PC-3 (cell line): ENCODE measurements at regions not wholly inside any gene's neighbourhood (a gene's known extent, or its start where the extent isn't known, plus 50 kb on each side); places are given as distances from the start of the nearest gene placed in this dataset.
"Not testable (repeated sequence)": the region's sequence is repeated elsewhere in the genome, so short reads cannot be mapped to it uniquely, and the experiment has no call there.

ENCODE experiments used
- ATAC-seq: fragments of 200-7000 bp; cut with Tn5 transposase; 2 replicates; pipeline ENCODE4 v1.9.1; 2020; ENCODE audit warnings: mild to moderate bottlenecking, moderate library complexity
- BruUV-seq: library from RNA; stranded (reverse); fragments of 400-500 nt; replicated peaks from 2 replicates; lab custom pipeline; 2021; lab: Mats Ljungman, UMichigan
- CTCF ChIA-PET: fragments of 300-600 bp; sonication (Branson Sonifier 250); formaldehyde crosslinking; loops from one replicate; lab custom pipeline; 2022; ENCODE audit warnings: antibody characterized with exemption; lab: Charles Lee
- POLR2A ChIA-PET: fragments of 300-600 bp; sonication (Branson Sonifier 250); formaldehyde crosslinking; loops from one replicate; lab custom pipeline; 2022; ENCODE audit warnings: antibody characterized with exemption; ENCODE audit not compliant: unreplicated experiment; lab: Charles Lee
- DNase-seq: peaks from one replicate; pipeline ENCODE4 v3.0.0-alpha.2; 2015
- H2AFZ ChIP-seq: fragments of 300-600 bp; sonication (generic); 2 replicates; pipeline ENCODE4 v1.6.0; 2016; ENCODE audit warnings: antibody characterized with exemption, low read length
- H3F3A ChIP-seq: fragments of 300-600 bp; sonication (generic); one replicate; pipeline ENCODE4 v1.6.0; 2017; ENCODE audit warnings: antibody characterized with exemption, low read length, control low read depth, mild to moderate bottlenecking; ENCODE audit not compliant: unreplicated experiment
- H3K27ac ChIP-seq: fragments of 300-600 bp; sonication (generic); 2 replicates; pipeline ENCODE4 v1.5.1; 2016; ENCODE audit warnings: mild to moderate bottlenecking, low read length
- H3K27me3 ChIP-seq: fragments of 300-600 bp; sonication (generic); 2 replicates; pipeline ENCODE4 v1.6.1; 2016; ENCODE audit warnings: low read length, mixed read lengths
- H3K36me3 ChIP-seq: fragments of 300-600 bp; sonication (generic); 2 replicates; pipeline ENCODE4 v1.6.1; 2016; ENCODE audit warnings: low read depth, mixed run types, low read length, mixed read lengths
- H3K4me1 ChIP-seq: fragments of 300-600 bp; sonication (generic); 2 replicates; pipeline ENCODE4 v1.5.1; 2016; ENCODE audit warnings: low read length; ENCODE audit not compliant: insufficient read depth
- H3K4me2 ChIP-seq: fragments of 300-600 bp; sonication (generic); 2 replicates; pipeline ENCODE4 v1.6.0; 2016; ENCODE audit warnings: low read length
- H3K4me3 ChIP-seq: fragments of 300-600 bp; sonication (generic); 2 replicates; pipeline ENCODE4 v1.5.1; 2016; ENCODE audit warnings: mild to moderate bottlenecking, low read length, mixed read lengths
- H3K79me2 ChIP-seq: fragments of 300-600 bp; sonication (generic); 2 replicates; pipeline ENCODE4 v1.6.1; 2017; ENCODE audit warnings: low read length, mixed read lengths
- H3K9ac ChIP-seq: fragments of 300-600 bp; sonication (generic); 2 replicates; pipeline ENCODE4 v1.6.0; 2016; ENCODE audit warnings: mild to moderate bottlenecking, low read length
- H3K9me2 ChIP-seq: fragments of 300-600 bp; sonication (generic); replicated peaks from 2 replicates; pipeline ENCODE4 v1.6.1; 2016; ENCODE audit warnings: mixed run types, low read length, mixed read lengths
- H3K9me3 ChIP-seq: fragments of 300-600 bp; sonication (generic); 2 replicates; pipeline ENCODE4 v1.6.1; 2016; ENCODE audit warnings: low read length, mixed read lengths
- H4K20me1 ChIP-seq: fragments of 300-600 bp; sonication (generic); 2 replicates; pipeline ENCODE4 v1.6.1; 2016; ENCODE audit warnings: low read length, mixed read lengths
- EZH2 ChIP-seq: fragments of 300-600 bp; sonication (generic); IDR thresholded peaks from one replicate; pipeline ENCODE4 v1.6.1; 2017; ENCODE audit warnings: antibody characterized with exemption, mild to moderate bottlenecking, low read length; ENCODE audit not compliant: unreplicated experiment
- EZH2phosphoT487 ChIP-seq: fragments of 300-600 bp; sonication (generic); IDR thresholded peaks from 2 replicates; pipeline ENCODE4 v1.6.1; 2018; ENCODE audit warnings: mild to moderate bottlenecking, antibody characterized with exemption, low read length, borderline replicate concordance
- intact Hi-C: fragments of 100-400 bp; cut with micrococcal nuclease; formaldehyde crosslinking; loops from 2 replicates; pipeline ENCODE4 v1.9.0; 2023
- TF ChIP-seq, protein P1 (sequence below): fragments of 300-600 bp; sonication (generic); conservative IDR thresholded peaks from 2 replicates; pipeline ENCODE4 v1.5.1; 2017; ENCODE audit warnings: antibody characterized with exemption, low read depth, mild to moderate bottlenecking, low read length

DNA sequence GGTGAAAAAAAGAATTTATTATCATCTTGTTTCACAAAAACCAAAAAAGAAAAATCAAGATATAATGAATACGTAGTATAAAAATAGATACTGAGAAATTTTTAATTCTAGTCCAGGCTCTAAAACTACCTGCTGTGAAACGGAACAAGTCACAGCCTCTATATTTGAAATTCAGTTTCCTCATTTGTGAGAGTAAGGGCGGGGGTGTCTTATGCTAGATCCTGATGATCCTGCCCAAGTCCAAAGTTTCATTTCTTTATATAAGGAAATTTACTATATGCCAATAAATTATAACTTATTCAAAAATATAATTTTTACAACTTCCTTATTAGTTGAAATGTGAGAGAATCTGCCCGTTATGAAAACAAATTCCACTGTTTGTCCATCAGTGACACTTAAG lies 385.7 kb downstream of the CGGBP1 start:
- no peak for TF ChIP-seq EZH2phosphoT487
- TF ChIP-seq, protein P1, sequence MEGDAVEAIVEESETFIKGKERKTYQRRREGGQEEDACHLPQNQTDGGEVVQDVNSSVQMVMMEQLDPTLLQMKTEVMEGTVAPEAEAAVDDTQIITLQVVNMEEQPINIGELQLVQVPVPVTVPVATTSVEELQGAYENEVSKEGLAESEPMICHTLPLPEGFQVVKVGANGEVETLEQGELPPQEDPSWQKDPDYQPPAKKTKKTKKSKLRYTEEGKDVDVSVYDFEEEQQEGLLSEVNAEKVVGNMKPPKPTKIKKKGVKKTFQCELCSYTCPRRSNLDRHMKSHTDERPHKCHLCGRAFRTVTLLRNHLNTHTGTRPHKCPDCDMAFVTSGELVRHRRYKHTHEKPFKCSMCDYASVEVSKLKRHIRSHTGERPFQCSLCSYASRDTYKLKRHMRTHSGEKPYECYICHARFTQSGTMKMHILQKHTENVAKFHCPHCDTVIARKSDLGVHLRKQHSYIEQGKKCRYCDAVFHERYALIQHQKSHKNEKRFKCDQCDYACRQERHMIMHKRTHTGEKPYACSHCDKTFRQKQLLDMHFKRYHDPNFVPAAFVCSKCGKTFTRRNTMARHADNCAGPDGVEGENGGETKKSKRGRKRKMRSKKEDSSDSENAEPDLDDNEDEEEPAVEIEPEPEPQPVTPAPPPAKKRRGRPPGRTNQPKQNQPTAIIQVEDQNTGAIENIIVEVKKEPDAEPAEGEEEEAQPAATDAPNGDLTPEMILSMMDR, result no peak
- TF ChIP-seq EZH2, result no peak
- Histone ChIP-seq H4K20me1 (no peaks in the 10 kb centered on the region), H3K36me3 (no peaks in the 10 kb centered on the region), H3K9me2 (0 out of 2 replicates have a peak, but pooled peaks cover 5% of the 10 kb centered on the region), H3K4me2 (no peak overlapping the region), H3K4me1 (no peaks in the 10 kb centered on the region), H3K27ac (no peak overlapping the region), H3K9me3 (no peaks in the 10 kb centered on the region), H3F3A (no peaks in the 10 kb centered on the region), H3K79me2 (no peaks in the 10 kb centered on the region), H3K9ac (no peak overlapping the region), H2AFZ (no peak overlapping the region), H3K4me3 (no peak overlapping the region), H3K27me3 (no peaks in the 10 kb centered on the region)
- BruUV-seq, result no TSS peak
- ATAC-seq, result no peak
- CTCF ChIA-PET, result no interaction called here
- POLR2A ChIA-PET, result no interaction called here
- intact Hi-C loops, result no loop called here
- DNase-seq, result no peak

DNA sequence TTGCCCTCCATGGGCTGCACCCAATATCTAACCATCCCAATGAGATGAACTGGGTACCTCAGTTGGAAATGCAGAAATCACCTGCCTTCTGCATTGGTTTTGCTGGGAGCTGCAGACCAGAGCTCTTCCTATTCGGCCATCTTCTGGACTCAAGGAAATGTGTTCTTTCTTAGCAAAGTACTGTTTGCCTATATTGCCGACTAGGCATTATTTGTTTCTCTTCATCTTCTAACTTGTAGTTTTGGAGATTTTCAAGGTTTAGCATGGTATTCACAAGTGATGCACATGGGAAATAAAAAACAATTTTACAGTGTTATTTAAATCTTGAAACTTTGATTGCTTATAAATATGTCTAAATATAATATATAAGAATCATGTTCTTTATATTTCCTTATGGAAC lies 377.8 kb upstream of the POU1F1 start:
- CTCF ChIA-PET, result no interaction called here
- H3K4me1 ChIP-seq, result no peaks in the 10 kb centered on the region
- no peak overlapping the region for H2AFZ ChIP-seq
- H3F3A ChIP-seq, result no peaks in the 10 kb centered on the region
- POLR2A ChIA-PET, result no interaction called here
- no peak overlapping the region for H3K27ac ChIP-seq
- no peak overlapping the region for H3K4me2 ChIP-seq
- no peaks in the 10 kb centered on the region for H4K20me1 ChIP-seq
- no peak overlapping the region for H3K9ac ChIP-seq
- no peaks in the 10 kb centered on the region for H3K9me2 ChIP-seq
- no peaks in the 10 kb centered on the region for H3K9me3 ChIP-seq
- DNase-seq (no peak), ATAC-seq (no peak)
- no peaks in the 10 kb centered on the region for H3K27me3 ChIP-seq
- H3K36me3 ChIP-seq, result no peaks in the 10 kb centered on the region
- intact Hi-C loops, result no loop called here
- no peak for TF ChIP-seq EZH2
- TF ChIP-seq, protein P1, result no peak
- no peak for TF ChIP-seq EZH2phosphoT487
- BruUV-seq, result no TSS peak
- no peak overlapping the region for H3K4me3 ChIP-seq
- H3K79me2 ChIP-seq, result no peaks in the 10 kb centered on the region

DNA sequence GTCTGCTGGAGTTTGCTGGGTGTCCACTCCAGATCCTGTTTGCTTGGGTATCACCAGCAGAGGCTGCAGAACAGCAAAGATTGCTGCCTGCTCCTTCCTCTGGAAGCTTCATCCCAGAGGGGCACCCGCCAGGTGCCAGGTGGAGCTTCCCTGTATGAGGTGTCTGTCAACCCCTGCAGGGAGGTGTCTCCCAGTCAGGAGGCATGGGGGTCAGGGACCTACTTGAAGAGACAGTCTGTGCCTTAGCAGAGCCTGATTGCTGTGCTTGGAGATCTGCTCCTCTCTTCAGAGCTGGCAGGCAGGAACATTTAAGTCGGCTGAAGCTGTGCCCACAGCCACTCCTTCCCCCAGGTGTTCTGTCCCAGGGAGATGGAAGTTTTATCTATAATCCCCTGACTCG lies 376.8 kb upstream of the POU1F1 start:
- H3K4me1 ChIP-seq, H3K9me3 ChIP-seq, H3K9me2 ChIP-seq, H3K9ac ChIP-seq, H2AFZ ChIP-seq, intact Hi-C loops, POLR2A ChIA-PET, ATAC-seq, H3K79me2 ChIP-seq, H3K4me3 ChIP-seq, H4K20me1 ChIP-seq, CTCF ChIA-PET, H3K36me3 ChIP-seq, DNase-seq, H3K4me2 ChIP-seq, H3K27me3 ChIP-seq, BruUV-seq, H3F3A ChIP-seq, H3K27ac ChIP-seq: not testable (repeated sequence)
